Activated naive CD4-positive, alpha-beta T cell treated with anti-CD3 and anti-CD28 coated beads, Interleukin-2, amount 10 ng/mL, durations not matched to agents 7 days and 5 days (primary cell): ENCODE measurements at regions not wholly inside any gene's neighbourhood (a gene's known extent, or its start where the extent isn't known, plus 50 kb on each side); places are given as distances from the start of the nearest gene placed in this dataset.

Source experiments
- CTCF ChIA-PET: fragments of 350-600 bp; sonication (Branson Sonifier 250); formaldehyde crosslinking; loops from one replicate; lab custom pipeline; 2021; ENCODE audit warnings: antibody characterized with exemption; lab: Charles Lee
- DNase-seq: peaks from one replicate; pipeline ENCODE4 v3.0.0-alpha.2; 2020
- H3K27ac Mint-ChIP-seq: one replicate; pipeline ENCODE4 v1.8.0; 2021; ENCODE audit warnings: mild to moderate bottlenecking, moderate library complexity, mixed read lengths
- H3K27me3 Mint-ChIP-seq: one replicate; pipeline ENCODE4 v1.8.0; 2021; ENCODE audit warnings: mild to moderate bottlenecking, mixed read lengths
- H3K36me3 Mint-ChIP-seq: one replicate; pipeline ENCODE4 v1.8.0; 2021; ENCODE audit warnings: mixed read lengths
- H3K4me1 Mint-ChIP-seq: one replicate; pipeline ENCODE4 v1.8.0; 2021; ENCODE audit warnings: mixed read lengths
- H3K4me3 Mint-ChIP-seq: one replicate; pipeline ENCODE4 v1.8.0; 2021; ENCODE audit warnings: mild to moderate bottlenecking, moderate library complexity, mixed read lengths
- H3K9me3 Mint-ChIP-seq: one replicate; pipeline ENCODE4 v1.8.0; 2021; ENCODE audit warnings: mixed read lengths

DNA sequence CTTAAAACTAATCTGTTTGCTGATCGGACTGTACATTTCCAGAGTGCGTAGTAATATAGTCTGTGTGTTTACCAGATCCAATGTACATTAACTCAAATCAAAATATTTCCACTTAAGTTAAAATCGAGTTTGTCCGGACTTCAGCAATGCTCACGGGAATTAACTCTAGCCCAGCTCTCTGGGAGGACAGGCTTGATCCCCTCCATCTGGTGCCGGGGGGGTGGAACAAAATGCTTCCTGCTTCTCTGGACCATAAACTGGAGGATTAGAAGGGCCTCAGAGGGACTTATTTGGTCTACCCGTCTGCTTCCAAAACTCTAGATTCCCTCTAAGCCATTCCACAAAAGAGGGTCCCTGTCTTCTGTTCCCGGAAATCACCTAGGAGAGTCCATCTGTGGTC is 511.2 kb downstream of the BUD13 start:
- no peaks in the 10 kb centered on the region for H3K36me3 Mint-ChIP-seq
- H3K9me3 Mint-ChIP-seq, result no peaks in the 10 kb centered on the region
- DNase-seq, result no peak
- CTCF ChIA-PET, result no interaction called here
- H3K4me3 Mint-ChIP-seq, result no peak overlapping the region
- no peak overlapping the region for H3K27ac Mint-ChIP-seq
- H3K4me1 Mint-ChIP-seq, result no peaks in the 10 kb centered on the region
- peaks cover 3% of the 10 kb centered on the region for H3K27me3 Mint-ChIP-seq

DNA sequence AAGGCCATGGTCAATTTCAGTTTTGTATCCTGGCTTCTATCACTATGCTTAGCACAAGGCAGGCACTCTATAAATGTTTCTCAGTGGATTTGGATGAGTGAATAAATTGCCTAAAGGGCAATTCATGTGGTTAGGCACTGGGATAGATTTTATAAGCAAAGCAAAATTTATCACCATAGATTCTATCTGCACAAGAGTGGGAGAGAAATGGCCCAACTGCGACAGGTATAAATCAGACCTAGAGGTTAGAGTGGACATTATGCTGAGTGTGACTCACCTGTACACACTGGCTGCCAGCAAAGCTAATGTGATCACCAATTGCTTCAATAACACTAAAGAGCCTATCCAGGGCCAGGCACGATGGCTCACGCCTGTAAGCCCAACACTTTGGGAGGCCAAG is 514.0 kb downstream of the BUD13 start:
- H3K4me3 Mint-ChIP-seq, result no peak overlapping the region
- H3K27me3 Mint-ChIP-seq, result peaks cover under 1% of the 10 kb centered on the region
- H3K27ac Mint-ChIP-seq, result no peak overlapping the region
- DNase-seq, result no peak
- CTCF ChIA-PET, result no interaction called here
- H3K4me1 Mint-ChIP-seq, result no peaks in the 10 kb centered on the region
- H3K36me3 Mint-ChIP-seq, result no peaks in the 10 kb centered on the region
- H3K9me3 Mint-ChIP-seq, result no peaks in the 10 kb centered on the region

DNA sequence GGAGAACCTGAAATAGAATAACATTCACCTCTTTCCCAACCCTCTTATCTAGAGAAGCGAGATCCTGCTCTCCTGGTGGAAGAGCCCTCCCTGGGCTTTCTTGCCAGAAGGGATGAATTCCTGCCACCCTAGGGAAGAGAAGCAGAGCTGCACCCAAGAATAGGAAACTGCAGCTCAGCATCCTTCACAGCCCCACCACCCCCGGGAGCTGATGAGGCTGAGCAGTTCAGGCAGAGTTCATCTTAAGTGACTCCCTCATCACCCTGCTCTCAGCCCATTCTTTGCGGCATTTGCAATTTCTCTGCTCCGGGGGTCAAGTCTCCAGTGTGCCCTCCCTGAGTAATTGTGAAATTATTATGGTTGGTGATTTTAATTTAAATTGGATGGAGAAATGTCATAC is 514.9 kb downstream of the BUD13 start:
- no peak overlapping the region for H3K27ac Mint-ChIP-seq
- H3K27me3 Mint-ChIP-seq, result no peaks in the 10 kb centered on the region
- no peak overlapping the region for H3K4me3 Mint-ChIP-seq
- CTCF ChIA-PET, result no interaction called here
- no peak for DNase-seq
- H3K9me3 Mint-ChIP-seq, result no peaks in the 10 kb centered on the region
- H3K4me1 Mint-ChIP-seq, result no peaks in the 10 kb centered on the region
- H3K36me3 Mint-ChIP-seq, result no peaks in the 10 kb centered on the region

DNA sequence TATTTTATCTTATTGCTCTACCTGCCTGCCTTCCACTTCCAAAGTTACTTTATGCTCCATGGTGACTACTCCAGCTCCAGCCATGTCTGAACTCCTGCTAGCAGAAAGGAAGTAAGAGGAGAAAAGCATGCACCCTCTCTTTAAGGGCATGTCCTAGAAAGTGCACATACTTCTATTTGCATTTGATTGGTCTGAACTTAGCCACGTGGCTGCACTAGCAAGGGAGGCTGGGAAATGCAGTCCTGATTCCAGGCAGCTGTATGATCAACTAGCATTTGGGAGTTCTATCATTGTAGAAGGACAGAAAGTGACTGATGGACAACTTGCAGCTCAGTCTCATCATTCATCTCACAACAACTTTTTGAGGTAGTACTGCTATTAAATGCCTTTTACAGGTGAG is 515.7 kb downstream of the BUD13 start:
- CTCF ChIA-PET, result no interaction called here
- Mint-ChIP-seq H3K36me3 (no peaks in the 10 kb centered on the region), H3K4me1 (no peaks in the 10 kb centered on the region)

DNA sequence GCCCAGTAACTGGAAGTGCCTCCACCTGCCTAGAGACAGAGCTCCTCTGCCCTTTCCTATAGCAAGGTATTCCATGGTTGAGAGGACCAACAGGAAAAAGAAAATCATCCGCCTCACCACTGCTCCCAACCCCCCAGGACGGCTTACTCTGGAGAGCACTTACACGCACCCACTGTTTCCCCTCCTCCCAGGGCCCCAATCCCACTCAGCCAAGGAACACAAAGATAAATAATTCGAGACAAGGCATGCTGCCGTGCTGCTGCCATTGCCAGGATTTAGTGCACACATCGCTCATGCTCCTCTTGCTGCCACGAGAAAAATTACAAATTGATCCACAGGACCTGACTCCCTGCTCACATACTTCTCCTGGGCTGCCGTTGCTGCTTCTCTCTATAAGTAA is 516.6 kb downstream of the BUD13 start:
- CTCF ChIA-PET, result no interaction called here
- no peaks in the 10 kb centered on the region for H3K4me1 Mint-ChIP-seq
- H3K27ac Mint-ChIP-seq, result no peak overlapping the region
- H3K4me3 Mint-ChIP-seq, result no peak overlapping the region
- DNase-seq, result no peak
- H3K36me3 Mint-ChIP-seq, result no peaks in the 10 kb centered on the region
- no peaks in the 10 kb centered on the region for H3K9me3 Mint-ChIP-seq
- H3K27me3 Mint-ChIP-seq, result no peaks in the 10 kb centered on the region

More for the DNA sequence above, 515.7 kb downstream of the BUD13 start:
- H3K9me3 Mint-ChIP-seq, result no peaks in the 10 kb centered on the region
- H3K27ac Mint-ChIP-seq, result no peak overlapping the region
- no peak overlapping the region for H3K4me3 Mint-ChIP-seq
- H3K27me3 Mint-ChIP-seq, result no peaks in the 10 kb centered on the region
- DNase-seq, result no peak

DNA sequence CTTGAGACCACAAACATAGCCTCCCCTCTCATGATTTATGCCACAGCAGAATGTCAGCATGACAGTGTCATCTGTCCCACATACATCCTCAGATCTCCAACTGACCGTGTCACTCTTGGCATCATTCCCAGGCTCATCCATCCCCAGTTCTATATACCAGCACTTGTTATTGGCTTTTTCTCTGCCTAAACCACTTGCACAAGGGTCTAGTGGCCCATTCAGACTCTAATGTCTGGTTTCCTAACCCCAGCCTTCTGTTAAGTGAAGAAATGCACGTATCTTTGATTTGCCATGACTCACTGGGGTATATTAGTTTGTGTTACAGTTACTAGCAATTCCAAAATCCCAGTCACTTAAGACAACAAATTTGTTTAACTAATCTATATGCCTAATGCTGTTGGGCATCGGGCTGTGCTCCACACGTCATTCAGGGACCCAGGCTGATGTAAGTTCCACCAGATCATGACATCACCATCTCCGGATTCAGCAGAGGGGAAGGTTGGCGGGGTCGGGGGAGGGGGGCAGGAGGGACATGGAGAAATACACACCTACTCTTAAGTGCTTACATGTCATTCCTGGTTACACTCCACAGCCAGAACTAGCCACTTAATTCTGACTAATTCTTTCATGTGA is 517.4 kb downstream of the BUD13 start:
- Mint-ChIP-seq H3K36me3 (no peaks in the 10 kb centered on the region), H3K4me1 (no peaks in the 10 kb centered on the region), H3K27me3 (no peaks in the 10 kb centered on the region), H3K4me3 (no peak overlapping the region), H3K27ac (no peak overlapping the region), H3K9me3 (no peaks in the 10 kb centered on the region)
- CTCF ChIA-PET, result no interaction called here
- DNase-seq, result no peak

DNA sequence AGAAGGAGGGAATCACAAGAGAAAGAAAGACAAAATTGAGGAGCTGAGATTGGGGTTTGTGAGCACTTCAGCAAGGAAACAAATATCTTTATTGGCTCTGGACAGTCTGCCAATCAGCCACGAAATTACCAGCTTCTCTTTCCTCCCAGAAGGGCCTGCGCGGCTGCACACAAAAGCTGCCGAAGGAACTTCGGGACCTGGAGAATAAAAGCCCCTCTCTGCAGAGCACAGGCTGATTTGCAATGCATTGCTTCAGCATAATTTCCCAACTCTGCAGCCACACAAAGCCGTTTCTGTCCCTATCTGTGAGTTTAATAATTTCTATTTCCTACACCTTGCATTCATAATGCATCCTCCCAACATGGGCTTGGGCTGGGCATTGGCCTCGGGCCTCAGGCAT is 522.6 kb downstream of the BUD13 start:
- CTCF ChIA-PET, result no interaction called here
- Mint-ChIP-seq H3K4me3 (no peak overlapping the region), H3K27ac (no peak overlapping the region), H3K36me3 (no peaks in the 10 kb centered on the region), H3K9me3 (no peaks in the 10 kb centered on the region), H3K27me3 (no peaks in the 10 kb centered on the region), H3K4me1 (no peaks in the 10 kb centered on the region)
- no peak for DNase-seq

DNA sequence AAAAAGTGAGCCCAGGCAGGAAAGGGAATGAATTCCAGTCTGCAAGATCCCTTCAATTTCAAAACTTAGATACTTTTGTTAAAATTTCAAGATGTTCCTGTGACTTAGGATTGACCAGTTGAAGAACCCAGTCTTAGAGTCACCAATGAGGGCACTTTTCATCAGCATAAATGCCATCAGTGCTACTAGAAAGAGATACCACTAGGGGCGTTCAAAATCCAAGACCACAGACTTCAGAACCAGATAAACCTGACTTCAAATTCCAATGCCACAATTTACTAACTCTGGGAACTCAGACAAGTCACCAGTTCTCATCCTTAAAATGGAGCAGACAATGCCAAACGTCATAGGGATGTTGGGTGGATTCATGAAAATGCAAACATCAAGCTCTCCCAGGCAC is 523.2 kb downstream of the BUD13 start:
- H3K9me3 Mint-ChIP-seq, result no peaks in the 10 kb centered on the region
- H3K27me3 Mint-ChIP-seq, result no peaks in the 10 kb centered on the region
- no peaks in the 10 kb centered on the region for H3K4me1 Mint-ChIP-seq
- no peak for DNase-seq
- no peak overlapping the region for H3K27ac Mint-ChIP-seq
- no peak overlapping the region for H3K4me3 Mint-ChIP-seq
- no peaks in the 10 kb centered on the region for H3K36me3 Mint-ChIP-seq
- CTCF ChIA-PET, result no interaction called here

DNA sequence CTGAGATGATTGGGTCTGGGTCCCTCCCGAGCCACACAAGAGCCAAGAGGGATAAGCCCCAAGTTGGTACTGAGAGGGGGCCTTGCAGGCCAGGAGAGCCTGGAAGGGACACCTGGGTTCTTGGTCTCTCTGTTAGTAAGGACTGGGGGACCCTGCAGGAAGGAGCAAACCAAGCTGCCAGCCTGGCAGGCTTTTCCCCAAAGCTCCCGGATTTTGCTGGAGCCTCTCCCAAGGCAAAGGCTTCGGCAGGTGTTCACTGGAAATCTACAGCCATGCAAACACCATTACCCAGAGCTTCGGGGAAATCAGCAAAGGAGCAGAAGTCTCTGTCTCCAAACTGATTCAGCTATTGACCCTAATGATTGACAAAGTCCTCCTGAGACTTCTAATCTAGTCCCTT is 527.9 kb downstream of the BUD13 start:
- no peak overlapping the region for H3K27ac Mint-ChIP-seq
- CTCF ChIA-PET, result no interaction called here
- DNase-seq, result no peak
- H3K4me1 Mint-ChIP-seq, result no peaks in the 10 kb centered on the region
- H3K27me3 Mint-ChIP-seq, result peaks cover 3% of the 10 kb centered on the region
- no peaks in the 10 kb centered on the region for H3K36me3 Mint-ChIP-seq
- H3K9me3 Mint-ChIP-seq, result no peaks in the 10 kb centered on the region
- H3K4me3 Mint-ChIP-seq, result no peak overlapping the region

DNA sequence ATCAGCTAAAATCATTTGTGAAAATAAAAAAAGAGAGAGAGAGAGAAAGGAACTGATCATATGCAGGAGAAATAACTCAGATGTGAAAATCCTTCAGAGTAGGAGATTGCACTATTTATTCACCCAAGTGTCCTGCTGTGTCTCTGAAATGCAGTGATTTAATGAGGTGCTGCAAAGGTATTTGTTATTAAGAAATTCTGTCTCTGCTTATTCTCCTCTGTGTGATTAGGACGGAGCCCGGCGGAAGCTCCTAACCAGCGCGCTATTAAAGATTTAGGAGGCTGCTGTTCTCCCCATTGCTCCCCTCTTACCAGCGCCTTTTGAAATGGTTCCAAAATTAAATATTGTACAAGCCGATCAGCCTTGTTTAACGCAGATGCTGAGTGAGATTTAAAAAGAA is 528.3 kb downstream of the BUD13 start:
- Mint-ChIP-seq H3K27me3 (peaks cover 3% of the 10 kb centered on the region), H3K27ac (no peak overlapping the region), H3K4me1 (no peaks in the 10 kb centered on the region), H3K4me3 (no peak overlapping the region), H3K9me3 (no peaks in the 10 kb centered on the region), H3K36me3 (no peaks in the 10 kb centered on the region)
- DNase-seq, result no peak
- CTCF ChIA-PET, result no interaction called here

DNA sequence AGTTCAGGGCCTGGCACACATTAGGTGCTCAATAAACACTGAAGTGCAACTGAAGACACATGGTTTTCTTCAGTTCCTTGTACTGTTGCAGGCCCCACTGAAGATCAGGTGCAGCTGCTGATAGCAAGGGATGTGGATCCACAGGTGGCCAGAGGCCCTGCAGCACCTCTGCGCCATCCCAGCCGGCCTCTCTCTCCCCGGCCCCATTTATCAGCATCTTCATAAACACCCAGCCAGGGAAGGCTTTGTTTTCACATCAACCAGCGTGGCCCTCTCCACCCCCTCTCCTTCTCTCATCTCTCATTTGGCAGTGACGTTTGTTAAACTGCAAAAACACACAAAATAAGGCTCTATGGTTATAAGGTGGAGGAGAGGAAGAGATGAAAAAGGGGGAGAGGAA is 528.8 kb downstream of the BUD13 start:
- Mint-ChIP-seq H3K4me3 (no peak overlapping the region), H3K36me3 (no peaks in the 10 kb centered on the region), H3K9me3 (no peaks in the 10 kb centered on the region), H3K27me3 (peaks cover 3% of the 10 kb centered on the region), H3K4me1 (no peaks in the 10 kb centered on the region), H3K27ac (no peak overlapping the region)
- DNase-seq, result no peak
- CTCF ChIA-PET, result interaction anchor here (1.0 kb wide), 1 partner anchor 27 kb away, joined by 4 read pairs; no protein-coding TSS in a partner anchor

DNA sequence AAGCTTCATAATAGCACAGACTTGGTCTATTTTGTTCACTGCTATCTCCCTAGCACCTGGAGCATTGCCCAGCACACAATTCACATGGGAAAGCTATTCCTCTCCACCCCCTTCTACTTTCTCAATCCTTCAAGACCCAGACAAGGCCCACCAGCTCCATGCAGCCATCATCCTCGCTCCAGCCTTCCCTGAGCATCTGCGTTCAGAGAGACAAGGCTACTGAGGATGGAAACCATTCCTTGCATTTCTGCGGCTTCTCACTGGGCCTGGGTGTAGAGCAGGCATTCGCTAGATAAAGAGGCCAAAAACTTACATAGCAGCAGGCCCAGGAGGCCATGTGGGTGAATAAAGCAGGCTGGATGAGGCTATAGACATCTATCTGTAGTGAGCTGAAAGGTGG is 530.8 kb downstream of the BUD13 start:
- DNase-seq, result no peak
- H3K9me3 Mint-ChIP-seq, result no peaks in the 10 kb centered on the region
- H3K27me3 Mint-ChIP-seq, result peaks cover 3% of the 10 kb centered on the region
- no peak overlapping the region for H3K27ac Mint-ChIP-seq
- no peaks in the 10 kb centered on the region for H3K36me3 Mint-ChIP-seq
- CTCF ChIA-PET, result no interaction called here
- H3K4me3 Mint-ChIP-seq, result no peak overlapping the region
- no peaks in the 10 kb centered on the region for H3K4me1 Mint-ChIP-seq

DNA sequence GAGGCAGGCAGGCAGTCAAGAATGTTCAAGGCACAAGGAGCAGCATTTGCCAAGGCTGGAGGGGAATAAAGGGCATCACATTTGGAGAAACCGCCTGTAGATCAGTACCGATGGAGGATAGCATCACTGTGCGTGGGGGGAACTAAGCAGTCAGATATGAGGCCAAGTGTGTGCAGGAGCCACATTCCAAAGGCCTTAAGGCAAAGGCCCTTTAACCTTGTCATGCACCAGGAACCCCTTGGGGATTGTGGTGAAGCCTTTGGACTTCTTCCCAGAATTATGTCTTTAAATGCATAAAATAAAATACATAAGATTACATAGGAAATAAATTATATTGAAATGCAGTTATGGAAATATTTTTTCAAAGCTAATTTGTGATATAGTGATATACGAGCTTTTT is 532.1 kb downstream of the BUD13 start:
- Mint-ChIP-seq H3K4me3 (no peak overlapping the region), H3K27ac (no peak overlapping the region), H3K27me3 (peaks cover 3% of the 10 kb centered on the region), H3K36me3 (no peaks in the 10 kb centered on the region), H3K9me3 (no peaks in the 10 kb centered on the region), H3K4me1 (no peaks in the 10 kb centered on the region)
- CTCF ChIA-PET, result no interaction called here
- DNase-seq, result no peak

DNA sequence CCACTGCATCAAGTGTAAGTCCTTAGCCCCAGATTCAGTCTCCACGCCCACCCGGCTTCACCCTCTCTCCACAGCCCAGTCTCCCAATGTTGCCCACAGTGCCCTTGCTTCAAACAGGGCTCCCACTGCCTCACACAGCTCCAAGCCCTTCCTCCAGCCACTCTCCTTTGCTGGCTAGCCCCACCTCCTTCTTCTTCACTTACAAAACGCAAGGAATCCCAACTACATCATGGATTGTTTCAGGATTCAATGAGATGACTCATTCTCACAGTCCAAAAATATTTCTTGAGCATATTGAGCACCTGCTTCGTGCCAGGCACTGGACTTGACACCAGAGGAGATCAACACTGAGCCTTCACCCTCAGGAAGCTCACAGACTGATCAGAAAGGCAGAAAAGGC is 533.5 kb downstream of the BUD13 start:
- H3K27me3 Mint-ChIP-seq, result peaks cover 3% of the 10 kb centered on the region
- no peaks in the 10 kb centered on the region for H3K9me3 Mint-ChIP-seq
- CTCF ChIA-PET, result no interaction called here
- no peak overlapping the region for H3K4me3 Mint-ChIP-seq
- no peak overlapping the region for H3K27ac Mint-ChIP-seq
- H3K4me1 Mint-ChIP-seq, result no peaks in the 10 kb centered on the region
- DNase-seq, result no peak
- no peaks in the 10 kb centered on the region for H3K36me3 Mint-ChIP-seq

DNA sequence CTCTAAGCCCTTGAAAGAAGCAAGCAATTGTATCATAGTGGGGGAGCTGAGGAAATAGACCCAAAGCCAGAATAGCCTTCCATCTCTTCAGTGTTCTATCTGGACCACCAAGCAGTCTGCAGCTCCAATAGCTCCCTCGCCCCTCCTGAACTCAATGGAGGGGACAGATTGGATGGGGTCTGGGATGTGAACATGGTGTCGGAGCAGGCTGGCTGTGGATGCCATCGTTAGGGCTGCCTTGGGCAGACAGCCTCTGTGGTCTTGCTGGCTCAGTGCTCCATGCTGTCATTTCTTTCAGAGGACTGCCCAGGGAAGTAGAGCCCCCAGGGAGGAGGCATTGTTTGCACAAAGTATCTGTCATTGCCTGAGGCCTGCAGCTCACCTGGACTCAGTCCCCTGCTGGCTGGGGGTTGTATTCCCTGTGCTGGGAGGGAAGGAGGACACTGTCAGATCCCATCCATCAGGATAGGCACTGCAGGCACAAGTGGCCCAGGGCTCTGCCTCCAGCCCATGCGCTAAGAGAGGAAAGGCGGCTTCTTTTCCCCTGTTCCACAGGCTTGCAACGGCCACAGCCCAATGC is 537.7 kb downstream of the BUD13 start:
- H3K4me1 Mint-ChIP-seq, result no peaks in the 10 kb centered on the region
- no peak for DNase-seq
- CTCF ChIA-PET, result no interaction called here

More for the DNA sequence above, 537.7 kb downstream of the BUD13 start:
- Mint-ChIP-seq H3K36me3 (no peaks in the 10 kb centered on the region), H3K27me3 (peaks cover 1% of the 10 kb centered on the region), H3K4me3 (no peak overlapping the region), H3K9me3 (no peaks in the 10 kb centered on the region), H3K27ac (no peak overlapping the region)
